Neural cell (in vitro differentiated cells): ENCODE measurements at regions not wholly inside any gene's neighbourhood (a gene's known extent, or its start where the extent isn't known, plus 50 kb on each side); places are given as distances from the start of the nearest gene placed in this dataset.

Source experiments
- EZH2 ChIP-seq: fragments of 200-600, 300-800 bp; shearing (Covaris generic), sonication (generic); IDR thresholded peaks from 2 replicates; pipeline ENCODE4 v1.6.1; 2014; ENCODE audit warnings: antibody characterized with exemption, low read length, borderline replicate concordance, mild to moderate bottlenecking; ENCODE audit not compliant: insufficient read depth, poor library complexity, severe bottlenecking
- RAD21 ChIP-seq: fragments of 450-650 bp; conservative IDR thresholded peaks from 2 replicates; pipeline ENCODE4 v1.6.1; 2014; ENCODE audit warnings: antibody characterized with exemption, mild to moderate bottlenecking, moderate library complexity
- TF ChIP-seq, protein P1 (sequence below): fragments of 450-650 bp; IDR thresholded peaks from 2 replicates; pipeline ENCODE4 v1.5.1; 2014; ENCODE audit warnings: antibody characterized with exemption, mild to moderate bottlenecking, moderate library complexity; ENCODE audit not compliant: poor library complexity, severe bottlenecking

DNA sequence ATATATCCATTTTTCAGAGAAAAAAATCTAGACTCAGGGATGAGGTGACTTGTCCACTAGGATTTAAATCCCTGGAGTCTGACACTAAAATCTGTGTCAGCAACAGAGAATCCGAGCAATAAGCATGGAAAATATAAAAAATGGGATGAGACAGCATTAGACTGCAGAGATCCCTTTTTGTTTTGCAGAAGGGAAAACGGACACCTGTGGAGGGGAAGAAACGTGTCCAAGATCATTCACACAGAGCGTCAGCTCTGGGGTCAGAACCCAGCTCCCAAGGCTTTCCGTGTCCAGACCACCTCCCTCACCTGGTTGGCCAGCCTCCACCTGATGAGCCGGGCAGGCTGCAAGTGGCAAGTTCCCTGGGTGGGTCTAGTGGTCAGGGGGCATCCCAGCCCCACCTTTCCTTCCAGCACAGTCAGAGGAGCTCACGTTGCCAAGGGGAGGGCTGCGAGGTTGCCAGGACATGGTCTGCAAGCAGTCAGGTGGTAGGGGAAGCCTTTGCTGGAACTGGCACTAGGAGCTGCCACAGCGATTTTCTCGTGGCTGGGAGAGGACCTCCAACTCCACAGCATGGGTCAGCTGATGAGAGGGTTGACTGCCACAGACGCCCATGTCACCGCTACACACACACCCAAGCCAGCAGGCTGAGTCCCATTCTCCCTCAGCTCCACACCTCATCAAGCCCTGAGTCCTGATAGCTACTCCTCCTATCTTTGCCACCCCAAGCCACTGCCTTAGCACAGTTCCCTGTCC is 65.9 kb upstream of the CPLX2 start:
- TF ChIP-seq RAD21 = no peak
- TF ChIP-seq, protein P1, sequence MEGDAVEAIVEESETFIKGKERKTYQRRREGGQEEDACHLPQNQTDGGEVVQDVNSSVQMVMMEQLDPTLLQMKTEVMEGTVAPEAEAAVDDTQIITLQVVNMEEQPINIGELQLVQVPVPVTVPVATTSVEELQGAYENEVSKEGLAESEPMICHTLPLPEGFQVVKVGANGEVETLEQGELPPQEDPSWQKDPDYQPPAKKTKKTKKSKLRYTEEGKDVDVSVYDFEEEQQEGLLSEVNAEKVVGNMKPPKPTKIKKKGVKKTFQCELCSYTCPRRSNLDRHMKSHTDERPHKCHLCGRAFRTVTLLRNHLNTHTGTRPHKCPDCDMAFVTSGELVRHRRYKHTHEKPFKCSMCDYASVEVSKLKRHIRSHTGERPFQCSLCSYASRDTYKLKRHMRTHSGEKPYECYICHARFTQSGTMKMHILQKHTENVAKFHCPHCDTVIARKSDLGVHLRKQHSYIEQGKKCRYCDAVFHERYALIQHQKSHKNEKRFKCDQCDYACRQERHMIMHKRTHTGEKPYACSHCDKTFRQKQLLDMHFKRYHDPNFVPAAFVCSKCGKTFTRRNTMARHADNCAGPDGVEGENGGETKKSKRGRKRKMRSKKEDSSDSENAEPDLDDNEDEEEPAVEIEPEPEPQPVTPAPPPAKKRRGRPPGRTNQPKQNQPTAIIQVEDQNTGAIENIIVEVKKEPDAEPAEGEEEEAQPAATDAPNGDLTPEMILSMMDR = no peak
- no peak for TF ChIP-seq EZH2
